ENCODE measurements at regions not wholly inside any gene's neighbourhood (a gene's known extent, or its start where the extent isn't known, plus 50 kb on each side); places are given as distances from the start of the nearest gene placed in this dataset.

DNA sequence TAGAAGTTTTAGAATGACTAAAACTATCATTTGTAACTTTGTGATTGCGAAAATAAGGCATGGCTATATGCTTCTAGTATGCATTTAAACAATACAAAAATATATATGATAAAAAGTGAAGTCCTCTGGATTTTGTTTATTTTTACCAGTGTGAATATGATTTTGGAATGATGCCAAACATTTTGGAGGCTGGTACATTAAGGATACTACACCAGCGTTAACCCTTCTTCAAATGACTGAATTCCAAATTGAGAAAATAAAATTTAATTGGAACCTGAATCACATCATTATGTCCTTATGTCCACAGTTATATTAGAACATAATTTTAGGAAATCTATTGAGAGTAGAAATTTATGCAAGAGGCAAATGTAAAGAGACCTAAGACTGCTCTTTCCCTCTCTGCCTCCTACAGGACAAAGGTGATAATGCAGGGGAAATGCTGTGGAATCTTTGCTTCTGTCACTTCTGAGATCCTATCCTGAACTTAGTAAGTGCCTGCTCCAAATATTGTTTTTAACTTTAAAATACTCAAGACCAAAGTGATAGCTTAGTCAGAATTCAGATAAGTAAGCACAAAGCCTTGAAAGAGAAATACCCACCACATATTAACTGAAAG lies 121.1 kb upstream of the NANOGP8 start:
- no peak for TF ChIP-seq EZH2 (IDR thresholded peaks at IDR 0.05; ENCODE audit: low read depth)
- TF ChIP-seq, protein P1, sequence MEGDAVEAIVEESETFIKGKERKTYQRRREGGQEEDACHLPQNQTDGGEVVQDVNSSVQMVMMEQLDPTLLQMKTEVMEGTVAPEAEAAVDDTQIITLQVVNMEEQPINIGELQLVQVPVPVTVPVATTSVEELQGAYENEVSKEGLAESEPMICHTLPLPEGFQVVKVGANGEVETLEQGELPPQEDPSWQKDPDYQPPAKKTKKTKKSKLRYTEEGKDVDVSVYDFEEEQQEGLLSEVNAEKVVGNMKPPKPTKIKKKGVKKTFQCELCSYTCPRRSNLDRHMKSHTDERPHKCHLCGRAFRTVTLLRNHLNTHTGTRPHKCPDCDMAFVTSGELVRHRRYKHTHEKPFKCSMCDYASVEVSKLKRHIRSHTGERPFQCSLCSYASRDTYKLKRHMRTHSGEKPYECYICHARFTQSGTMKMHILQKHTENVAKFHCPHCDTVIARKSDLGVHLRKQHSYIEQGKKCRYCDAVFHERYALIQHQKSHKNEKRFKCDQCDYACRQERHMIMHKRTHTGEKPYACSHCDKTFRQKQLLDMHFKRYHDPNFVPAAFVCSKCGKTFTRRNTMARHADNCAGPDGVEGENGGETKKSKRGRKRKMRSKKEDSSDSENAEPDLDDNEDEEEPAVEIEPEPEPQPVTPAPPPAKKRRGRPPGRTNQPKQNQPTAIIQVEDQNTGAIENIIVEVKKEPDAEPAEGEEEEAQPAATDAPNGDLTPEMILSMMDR (conservative IDR thresholded peaks at IDR 0.05), result peak; percentile 35; the same call in 1 of the 2 replicates
- POLR2A ChIA-PET (ENCODE audit: unreplicated experiment), result interaction anchor here (0.6 kb wide), 1 partner anchor 822 kb away, joined by 25 read pairs; no protein-coding TSS in a partner anchor
- no peaks in the 10 kb centered on the region for H4K20me1 ChIP-seq (ENCODE audit: insufficient read depth)
- H3K4me1 ChIP-seq (replicated peaks; ENCODE audit: insufficient read depth), result no peaks in the 10 kb centered on the region
- no peak overlapping the region for H3K27ac ChIP-seq
- H3K4me3 ChIP-seq, result no peak overlapping the region
- intact Hi-C loops (cut with micrococcal nuclease; ENCODE audit: unreplicated experiment), result no loop called here
- no peaks in the 10 kb centered on the region for H3K9me2 ChIP-seq (ENCODE audit: insufficient read depth)
- no peak overlapping the region for H3K4me2 ChIP-seq
- H3K9me3 ChIP-seq (ENCODE audit: insufficient read depth, low read depth), result no peaks in the 10 kb centered on the region
- no peaks in the 10 kb centered on the region for H3K79me2 ChIP-seq (ENCODE audit: low read depth)
- BruUV-seq (replicated peaks), result no TSS peak
- no peak for DNase-seq
- CTCF ChIA-PET, result no interaction called here
- no peaks in the 10 kb centered on the region for H3K27me3 ChIP-seq (ENCODE audit: insufficient read depth, low read depth)
- no peaks in the 10 kb centered on the region for H3K36me3 ChIP-seq (ENCODE audit: low read depth)
- no peak overlapping the region for H2AFZ ChIP-seq
- H3F3A ChIP-seq (ENCODE audit: insufficient read depth, low read depth), result no peaks in the 10 kb centered on the region

DNA sequence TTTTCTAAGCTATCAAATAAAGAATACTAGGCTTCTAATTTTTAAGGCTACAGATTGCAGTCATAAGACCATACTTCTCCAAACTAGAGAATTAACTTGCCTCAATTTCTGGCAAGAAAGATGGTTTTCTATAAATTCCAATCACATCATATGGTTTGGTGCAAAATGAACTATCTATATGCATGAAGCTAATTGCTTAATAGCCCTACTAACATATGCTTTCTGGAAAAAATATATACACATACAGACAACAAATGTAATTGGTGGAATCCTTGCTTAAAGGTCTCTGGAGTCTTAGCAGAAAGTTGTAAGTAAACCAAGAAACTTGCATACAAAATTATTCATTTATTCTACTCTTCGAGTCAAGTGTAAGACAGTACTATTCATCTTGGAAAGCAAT lies 113.1 kb upstream of the NANOGP8 start:
- Histone ChIP-seq H2AFZ (no peak overlapping the region), H3K79me2 (ENCODE audit: low read depth) (no peaks in the 10 kb centered on the region), H3K36me3 (ENCODE audit: low read depth) (no peaks in the 10 kb centered on the region), H3K4me1 (replicated peaks; ENCODE audit: insufficient read depth) (no peaks in the 10 kb centered on the region), H4K20me1 (ENCODE audit: insufficient read depth) (no peaks in the 10 kb centered on the region), H3K9me3 (ENCODE audit: insufficient read depth, low read depth) (no peaks in the 10 kb centered on the region), H3F3A (ENCODE audit: insufficient read depth, low read depth) (no peaks in the 10 kb centered on the region), H3K4me3 (no peak overlapping the region), H3K9me2 (ENCODE audit: insufficient read depth) (no peaks in the 10 kb centered on the region), H3K27ac (no peak overlapping the region), H3K4me2 (no peak overlapping the region), H3K27me3 (ENCODE audit: insufficient read depth, low read depth) (no peaks in the 10 kb centered on the region)
- no peak for DNase-seq
- POLR2A ChIA-PET (ENCODE audit: unreplicated experiment), result no interaction called here
- intact Hi-C loops (cut with micrococcal nuclease; ENCODE audit: unreplicated experiment), result no loop called here
- no TSS peak for BruUV-seq (replicated peaks)
- CTCF ChIA-PET, result no interaction called here
- TF ChIP-seq EZH2 (IDR thresholded peaks at IDR 0.05; ENCODE audit: low read depth), result no peak
- TF ChIP-seq, protein P1 (conservative IDR thresholded peaks at IDR 0.05), result no peak

DNA sequence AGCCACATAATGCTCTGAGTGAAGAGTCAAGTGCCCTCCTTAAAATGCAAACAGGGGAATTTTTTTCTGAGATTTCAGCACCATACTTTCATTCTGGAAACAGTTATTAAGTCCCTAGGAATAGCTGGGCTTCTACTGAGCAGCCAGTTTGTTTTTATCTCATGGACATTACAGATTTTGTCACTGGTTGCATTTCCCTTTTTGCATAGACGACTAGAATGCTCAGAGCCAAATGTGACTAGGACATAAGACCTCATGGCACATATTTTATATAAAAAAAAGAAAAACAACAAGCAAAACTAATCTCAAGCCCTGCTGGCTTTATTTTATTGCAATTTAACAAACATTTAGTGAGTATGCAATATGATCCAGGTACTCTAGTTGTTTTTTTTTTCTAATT lies 112.7 kb upstream of the NANOGP8 start:
- intact Hi-C loops (cut with micrococcal nuclease; ENCODE audit: unreplicated experiment), result no loop called here
- BruUV-seq (replicated peaks), result no TSS peak
- H3K79me2 ChIP-seq (ENCODE audit: low read depth), result no peaks in the 10 kb centered on the region
- H3K4me3 ChIP-seq, result no peak overlapping the region
- H3F3A ChIP-seq (ENCODE audit: insufficient read depth, low read depth), result no peaks in the 10 kb centered on the region
- H3K9me2 ChIP-seq (ENCODE audit: insufficient read depth), result no peaks in the 10 kb centered on the region
- H3K27me3 ChIP-seq (ENCODE audit: insufficient read depth, low read depth), result no peaks in the 10 kb centered on the region
- no peak overlapping the region for H3K4me2 ChIP-seq
- no peaks in the 10 kb centered on the region for H3K9me3 ChIP-seq (ENCODE audit: insufficient read depth, low read depth)
- H2AFZ ChIP-seq, result no peak overlapping the region
- ChIA-PET CTCF (no interaction called here), POLR2A (ENCODE audit: unreplicated experiment) (no interaction called here)
- no peak overlapping the region for H3K27ac ChIP-seq
- DNase-seq, result no peak
- no peaks in the 10 kb centered on the region for H3K36me3 ChIP-seq (ENCODE audit: low read depth)
- no peaks in the 10 kb centered on the region for H3K4me1 ChIP-seq (replicated peaks; ENCODE audit: insufficient read depth)
- H4K20me1 ChIP-seq (ENCODE audit: insufficient read depth), result no peaks in the 10 kb centered on the region
- TF ChIP-seq, protein P1 (conservative IDR thresholded peaks at IDR 0.05), result no peak
- no peak for TF ChIP-seq EZH2 (IDR thresholded peaks at IDR 0.05; ENCODE audit: low read depth)
